Stomach (tissue), 4 donors: ENCODE measurements at regions not wholly inside any gene's neighbourhood (a gene's known extent, or its start where the extent isn't known, plus 50 kb on each side); places are given as distances from the start of the nearest gene placed in this dataset.

ENCODE experiments used
- POLR2AphosphoS5 ChIP-seq, 3 donors: sonication (generic); formaldehyde crosslinking; IDR thresholded peaks; one replicate each; pipeline ENCODE4 v1.6.1; 2016; ENCODE audit warnings: antibody characterized with exemption in 3 of 3
- TF ChIP-seq, protein P1 (sequence below), 7 experiments: fragments of 450-650 bp in 4 of 7; fragments of 200-600 bp in 3 of 7; sonication (generic) in 3 of 7; IDR thresholded peaks; one replicate each; pipeline ENCODE4 v1.5.1; 2016 to 2019; ENCODE audit warnings: antibody characterized with exemption in 7 of 7, control low read depth in 2 of 7, mild to moderate bottlenecking in 1 of 7

GRCh38 chr13:111051041-111051725, 63.9 kb upstream of the ARHGEF7 start:
- TF ChIP-seq, protein P1, sequence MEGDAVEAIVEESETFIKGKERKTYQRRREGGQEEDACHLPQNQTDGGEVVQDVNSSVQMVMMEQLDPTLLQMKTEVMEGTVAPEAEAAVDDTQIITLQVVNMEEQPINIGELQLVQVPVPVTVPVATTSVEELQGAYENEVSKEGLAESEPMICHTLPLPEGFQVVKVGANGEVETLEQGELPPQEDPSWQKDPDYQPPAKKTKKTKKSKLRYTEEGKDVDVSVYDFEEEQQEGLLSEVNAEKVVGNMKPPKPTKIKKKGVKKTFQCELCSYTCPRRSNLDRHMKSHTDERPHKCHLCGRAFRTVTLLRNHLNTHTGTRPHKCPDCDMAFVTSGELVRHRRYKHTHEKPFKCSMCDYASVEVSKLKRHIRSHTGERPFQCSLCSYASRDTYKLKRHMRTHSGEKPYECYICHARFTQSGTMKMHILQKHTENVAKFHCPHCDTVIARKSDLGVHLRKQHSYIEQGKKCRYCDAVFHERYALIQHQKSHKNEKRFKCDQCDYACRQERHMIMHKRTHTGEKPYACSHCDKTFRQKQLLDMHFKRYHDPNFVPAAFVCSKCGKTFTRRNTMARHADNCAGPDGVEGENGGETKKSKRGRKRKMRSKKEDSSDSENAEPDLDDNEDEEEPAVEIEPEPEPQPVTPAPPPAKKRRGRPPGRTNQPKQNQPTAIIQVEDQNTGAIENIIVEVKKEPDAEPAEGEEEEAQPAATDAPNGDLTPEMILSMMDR (IDR thresholded peaks at IDR 0.05): no peak
- no peak for TF ChIP-seq POLR2AphosphoS5 (IDR thresholded peaks at IDR 0.05)
